HFFc6 (cell line): ENCODE measurements at regions not wholly inside any gene's neighbourhood (a gene's known extent, or its start where the extent isn't known, plus 50 kb on each side); places are given as distances from the start of the nearest gene placed in this dataset.

Experiments used
- DNase-seq: peaks from one replicate; pipeline ENCODE4 v3.0.0-alpha.2; 2018
- H3K27ac Mint-ChIP-seq: 2 replicates; pipeline ENCODE4 v1.8.0; 2020; ENCODE audit warnings: mild to moderate bottlenecking, mixed read lengths
- H3K27me3 Mint-ChIP-seq: 2 replicates; pipeline ENCODE4 v1.8.0; 2021; ENCODE audit warnings: mild to moderate bottlenecking, moderate library complexity, mixed read lengths; ENCODE audit not compliant: insufficient read depth
- H3K36me3 Mint-ChIP-seq: 2 replicates; pipeline ENCODE4 v1.8.0; 2021; ENCODE audit warnings: low read depth, mixed read lengths
- H3K4me1 Mint-ChIP-seq: 2 replicates; pipeline ENCODE4 v1.8.0; 2020; ENCODE audit warnings: low read depth, mixed read lengths
- H3K4me3 Mint-ChIP-seq: 2 replicates; pipeline ENCODE4 v1.8.0; 2020; ENCODE audit warnings: mild to moderate bottlenecking, moderate library complexity, mixed read lengths
- H3K9me3 Mint-ChIP-seq: 2 replicates; pipeline ENCODE4 v1.8.0; 2020; ENCODE audit warnings: mild to moderate bottlenecking, mixed read lengths
- CTCF ChIP-seq: fragments of 200-600 bp; sonication (generic); IDR thresholded peaks from 2 replicates; pipeline ENCODE4 v1.5.0; 2021; ENCODE audit warnings: antibody characterized with exemption, mild to moderate bottlenecking

GRCh38 chr3:43218156-43218555 lies 68.2 kb upstream of the SNRK start:
- no peak for TF ChIP-seq CTCF
- H3K36me3 Mint-ChIP-seq: no peaks in the 10 kb centered on the region; the same call in 1 of the 2 replicates
- DNase-seq: no peak
- H3K27me3 Mint-ChIP-seq: peaks cover 11% of the 10 kb centered on the region; the same call in 1 of the 2 replicates
- peaks cover 41% of the 10 kb centered on the region for H3K4me1 Mint-ChIP-seq
- H3K27ac Mint-ChIP-seq: peak overlapping the region; percentile 38; the same call in 1 of the 2 replicates
- H3K4me3 Mint-ChIP-seq: no peak overlapping the region
- H3K9me3 Mint-ChIP-seq: no peaks in the 10 kb centered on the region

GRCh38 chr3:43217633-43218032 lies 68.7 kb upstream of the SNRK start:
- H3K4me1 Mint-ChIP-seq: peaks cover 41% of the 10 kb centered on the region
- no peaks in the 10 kb centered on the region for H3K36me3 Mint-ChIP-seq
- peak overlapping the region; percentile 85 for H3K27ac Mint-ChIP-seq
- peak; percentile 68 for DNase-seq
- peaks cover 11% of the 10 kb centered on the region for H3K27me3 Mint-ChIP-seq
- TF ChIP-seq CTCF: no peak
- H3K4me3 Mint-ChIP-seq: peak overlapping the region; percentile 47; the same call in 1 of the 2 replicates
- no peaks in the 10 kb centered on the region for H3K9me3 Mint-ChIP-seq

GRCh38 chr3:43217206-43217605 lies 69.1 kb upstream of the SNRK start:
- TF ChIP-seq CTCF: no peak
- DNase-seq: no peak
- H3K4me3 Mint-ChIP-seq: peak overlapping the region; percentile 47; the same call in 1 of the 2 replicates
- H3K27ac Mint-ChIP-seq: peak overlapping the region; percentile 85
- peaks cover 41% of the 10 kb centered on the region for H3K4me1 Mint-ChIP-seq
- H3K9me3 Mint-ChIP-seq: no peaks in the 10 kb centered on the region
- peaks cover 11% of the 10 kb centered on the region for H3K27me3 Mint-ChIP-seq
- H3K36me3 Mint-ChIP-seq: no peaks in the 10 kb centered on the region

- H3K4me1 Mint-ChIP-seq: peaks cover 37% of the 10 kb centered on the region
- no peaks in the 10 kb centered on the region for H3K9me3 Mint-ChIP-seq
- no peaks in the 10 kb centered on the region for H3K36me3 Mint-ChIP-seq
- no peak overlapping the region for H3K4me3 Mint-ChIP-seq
- H3K27me3 Mint-ChIP-seq: peaks cover 17% of the 10 kb centered on the region
- DNase-seq: no peak
- no peak; the same call in none of the 2 replicates for TF ChIP-seq CTCF
- no peak overlapping the region for H3K27ac Mint-ChIP-seq
Measured at GRCh38 chr3:43215663-43216275, 70.6 kb upstream of the SNRK start.

GRCh38 chr3:43215138-43215537 lies 71.2 kb upstream of the SNRK start:
- H3K4me3 Mint-ChIP-seq: no peak overlapping the region
- H3K4me1 Mint-ChIP-seq: peaks cover 36% of the 10 kb centered on the region
- no peak overlapping the region for H3K27ac Mint-ChIP-seq
- H3K36me3 Mint-ChIP-seq: no peaks in the 10 kb centered on the region
- H3K27me3 Mint-ChIP-seq: peaks cover 16% of the 10 kb centered on the region
- no peaks in the 10 kb centered on the region for H3K9me3 Mint-ChIP-seq
- no peak for TF ChIP-seq CTCF
- no peak for DNase-seq
